Nephron progenitor cell (in vitro differentiated cells): ENCODE measurements at regions not wholly inside any gene's neighbourhood (a gene's known extent, or its start where the extent isn't known, plus 50 kb on each side); places are given as distances from the start of the nearest gene placed in this dataset.

Experiments used
- DNase-seq: peaks from one replicate; pipeline ENCODE4 v3.0.0; 2021
- H3K27ac Mint-ChIP-seq: 2 replicates; pipeline ENCODE4 v1.8.0; 2021; ENCODE audit warnings: mild to moderate bottlenecking, moderate library complexity, mixed read lengths
- H3K27me3 Mint-ChIP-seq: 2 replicates; pipeline ENCODE4 v1.8.0; 2021; ENCODE audit warnings: mild to moderate bottlenecking, low read depth, mixed read lengths; ENCODE audit not compliant: poor library complexity
- H3K36me3 Mint-ChIP-seq: 2 replicates; pipeline ENCODE4 v1.8.0; 2021; ENCODE audit warnings: low read depth, mixed read lengths
- H3K4me1 Mint-ChIP-seq: 2 replicates; pipeline ENCODE4 v1.8.0; 2021; ENCODE audit warnings: mixed read lengths
- H3K4me3 Mint-ChIP-seq: 2 replicates; pipeline ENCODE4 v1.8.0; 2021; ENCODE audit warnings: mild to moderate bottlenecking, moderate library complexity, mixed read lengths
- H3K9me3 Mint-ChIP-seq: 2 replicates; pipeline ENCODE4 v1.8.0; 2021; ENCODE audit warnings: mild to moderate bottlenecking, moderate library complexity, mixed read lengths
- TF ChIP-seq, protein P1 (sequence below): fragments of 200-600 bp; sonication (generic); IDR thresholded peaks from 2 replicates; pipeline ENCODE4 v1.5.0; 2021; ENCODE audit warnings: antibody characterized with exemption

DNA sequence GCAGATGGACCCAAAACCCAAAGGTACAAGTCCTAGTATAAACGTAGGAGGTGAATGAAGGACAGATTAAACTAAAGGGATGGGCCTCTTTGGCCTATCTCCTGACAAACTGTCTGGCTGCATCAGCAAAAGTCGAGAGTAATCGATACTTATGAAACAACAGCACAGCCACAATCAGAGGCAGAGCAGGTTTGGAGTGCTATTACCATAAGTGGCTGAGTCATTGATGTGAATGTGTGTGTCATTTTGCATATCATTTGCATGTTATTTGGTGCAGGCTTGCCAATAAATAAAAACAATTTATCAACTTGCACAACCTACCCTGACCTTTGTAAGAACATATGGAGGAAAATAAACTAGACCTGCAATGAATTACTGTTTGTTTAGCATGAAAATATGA lies 283.1 kb downstream of the NUF2 start:
- H3K36me3 Mint-ChIP-seq: no peaks in the 10 kb centered on the region
- no peak overlapping the region for H3K27ac Mint-ChIP-seq

DNA sequence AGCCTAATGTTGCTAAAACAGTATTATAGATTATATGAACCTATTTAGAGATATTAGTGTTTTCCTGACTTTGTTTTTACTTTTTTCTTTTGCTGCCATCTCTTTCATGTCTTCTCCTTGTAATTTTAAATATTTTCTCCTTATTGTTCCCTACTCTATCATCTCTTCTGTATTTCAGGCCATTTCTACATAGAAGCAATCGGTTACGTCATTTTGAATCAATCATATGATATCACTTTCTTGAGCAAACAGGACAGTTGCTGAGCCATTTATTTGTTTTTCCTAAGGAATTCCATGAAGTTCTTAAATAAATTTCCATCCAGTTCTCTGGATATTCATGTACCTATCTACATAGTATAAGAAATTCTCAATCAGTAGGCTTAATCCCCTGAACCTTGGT lies 287.2 kb downstream of the NUF2 start:
- H3K4me1 Mint-ChIP-seq: no peaks in the 10 kb centered on the region
- no peak overlapping the region for H3K27ac Mint-ChIP-seq
- TF ChIP-seq, protein P1, sequence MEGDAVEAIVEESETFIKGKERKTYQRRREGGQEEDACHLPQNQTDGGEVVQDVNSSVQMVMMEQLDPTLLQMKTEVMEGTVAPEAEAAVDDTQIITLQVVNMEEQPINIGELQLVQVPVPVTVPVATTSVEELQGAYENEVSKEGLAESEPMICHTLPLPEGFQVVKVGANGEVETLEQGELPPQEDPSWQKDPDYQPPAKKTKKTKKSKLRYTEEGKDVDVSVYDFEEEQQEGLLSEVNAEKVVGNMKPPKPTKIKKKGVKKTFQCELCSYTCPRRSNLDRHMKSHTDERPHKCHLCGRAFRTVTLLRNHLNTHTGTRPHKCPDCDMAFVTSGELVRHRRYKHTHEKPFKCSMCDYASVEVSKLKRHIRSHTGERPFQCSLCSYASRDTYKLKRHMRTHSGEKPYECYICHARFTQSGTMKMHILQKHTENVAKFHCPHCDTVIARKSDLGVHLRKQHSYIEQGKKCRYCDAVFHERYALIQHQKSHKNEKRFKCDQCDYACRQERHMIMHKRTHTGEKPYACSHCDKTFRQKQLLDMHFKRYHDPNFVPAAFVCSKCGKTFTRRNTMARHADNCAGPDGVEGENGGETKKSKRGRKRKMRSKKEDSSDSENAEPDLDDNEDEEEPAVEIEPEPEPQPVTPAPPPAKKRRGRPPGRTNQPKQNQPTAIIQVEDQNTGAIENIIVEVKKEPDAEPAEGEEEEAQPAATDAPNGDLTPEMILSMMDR: no peak
- H3K27me3 Mint-ChIP-seq: no peaks in the 10 kb centered on the region
- no peaks in the 10 kb centered on the region for H3K36me3 Mint-ChIP-seq
- no peaks in the 10 kb centered on the region for H3K9me3 Mint-ChIP-seq
- DNase-seq: no peak
- no peak overlapping the region for H3K4me3 Mint-ChIP-seq

More for the DNA sequence above, 283.1 kb downstream of the NUF2 start:
- Mint-ChIP-seq H3K27me3 (no peaks in the 10 kb centered on the region), H3K4me1 (peaks cover 7% of the 10 kb centered on the region), H3K4me3 (no peak overlapping the region), H3K9me3 (no peaks in the 10 kb centered on the region)
- TF ChIP-seq, protein P1: no peak
- DNase-seq: no peak

DNA sequence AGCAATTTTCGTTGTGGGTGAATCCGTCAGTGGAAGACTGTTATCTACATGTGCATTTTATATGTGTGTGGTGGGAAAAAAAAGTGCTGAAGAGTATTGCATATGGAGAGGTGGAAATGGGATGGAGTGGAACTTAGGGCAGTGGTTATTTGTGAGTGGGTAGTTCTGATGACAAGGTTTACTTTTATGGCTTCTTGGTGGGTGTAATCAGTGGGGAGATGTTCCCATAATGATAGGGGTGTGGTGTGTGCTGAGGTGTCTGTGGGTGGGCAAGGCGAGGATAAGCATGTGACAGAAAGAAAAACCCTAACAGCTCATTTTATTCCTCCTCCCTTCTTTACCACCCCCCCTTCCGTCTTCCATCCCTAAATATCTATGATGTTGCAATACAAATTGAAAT lies 288.1 kb downstream of the NUF2 start:
- Mint-ChIP-seq H3K4me3 (no peak overlapping the region), H3K27ac (no peak overlapping the region), H3K9me3 (no peaks in the 10 kb centered on the region), H3K4me1 (no peaks in the 10 kb centered on the region), H3K36me3 (no peaks in the 10 kb centered on the region), H3K27me3 (no peaks in the 10 kb centered on the region)
- DNase-seq: no peak
- TF ChIP-seq, protein P1: no peak

DNA sequence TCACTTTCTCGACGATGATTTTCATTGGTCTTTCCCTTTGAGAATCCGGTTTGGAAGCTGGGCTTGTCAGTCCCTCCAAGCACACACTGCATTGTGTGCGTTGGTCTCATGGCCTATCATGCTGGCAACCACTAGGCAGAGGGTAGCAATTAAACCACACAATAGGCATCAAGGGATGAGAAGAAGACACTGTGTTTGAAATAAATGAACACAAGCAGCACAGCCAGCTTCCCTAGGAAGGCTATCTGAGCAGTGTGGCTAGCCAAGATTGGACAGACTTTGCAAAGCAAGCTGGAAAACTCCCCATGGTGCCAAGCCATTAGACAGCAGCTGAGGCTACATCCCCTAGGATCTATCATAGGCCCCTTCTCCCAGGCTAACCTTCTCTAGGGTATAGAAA lies 288.7 kb downstream of the NUF2 start:
- H3K4me1 Mint-ChIP-seq: no peaks in the 10 kb centered on the region
- no peak overlapping the region for H3K27ac Mint-ChIP-seq
- no peak overlapping the region for H3K4me3 Mint-ChIP-seq
- TF ChIP-seq, protein P1: no peak
- no peaks in the 10 kb centered on the region for H3K36me3 Mint-ChIP-seq
- no peaks in the 10 kb centered on the region for H3K27me3 Mint-ChIP-seq
- DNase-seq: no peak
- no peaks in the 10 kb centered on the region for H3K9me3 Mint-ChIP-seq

DNA sequence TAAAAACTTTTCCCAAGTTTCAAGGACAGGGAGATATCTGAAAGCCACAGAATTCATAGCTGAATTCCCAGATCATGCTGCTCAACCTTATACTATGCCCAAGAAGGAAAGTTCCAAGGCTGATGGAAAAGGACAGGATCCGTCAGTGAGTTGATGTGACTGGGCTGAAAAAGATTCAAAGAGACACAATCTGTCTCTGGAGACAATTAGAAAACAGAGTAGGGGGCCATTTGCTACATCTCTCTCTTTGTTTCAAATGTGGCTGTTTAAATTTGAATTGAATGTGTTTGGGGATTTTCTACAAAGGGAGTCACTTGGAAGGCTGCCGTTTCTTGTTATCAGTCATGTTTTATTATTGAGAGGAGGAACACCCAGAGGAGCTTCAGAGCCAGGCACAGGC lies 292.6 kb downstream of the NUF2 start:
- no peaks in the 10 kb centered on the region for H3K9me3 Mint-ChIP-seq
- no peak for DNase-seq
- no peak overlapping the region for H3K27ac Mint-ChIP-seq
- H3K36me3 Mint-ChIP-seq: no peaks in the 10 kb centered on the region
- H3K4me3 Mint-ChIP-seq: no peak overlapping the region
- no peaks in the 10 kb centered on the region for H3K27me3 Mint-ChIP-seq
- TF ChIP-seq, protein P1: no peak
- no peaks in the 10 kb centered on the region for H3K4me1 Mint-ChIP-seq

DNA sequence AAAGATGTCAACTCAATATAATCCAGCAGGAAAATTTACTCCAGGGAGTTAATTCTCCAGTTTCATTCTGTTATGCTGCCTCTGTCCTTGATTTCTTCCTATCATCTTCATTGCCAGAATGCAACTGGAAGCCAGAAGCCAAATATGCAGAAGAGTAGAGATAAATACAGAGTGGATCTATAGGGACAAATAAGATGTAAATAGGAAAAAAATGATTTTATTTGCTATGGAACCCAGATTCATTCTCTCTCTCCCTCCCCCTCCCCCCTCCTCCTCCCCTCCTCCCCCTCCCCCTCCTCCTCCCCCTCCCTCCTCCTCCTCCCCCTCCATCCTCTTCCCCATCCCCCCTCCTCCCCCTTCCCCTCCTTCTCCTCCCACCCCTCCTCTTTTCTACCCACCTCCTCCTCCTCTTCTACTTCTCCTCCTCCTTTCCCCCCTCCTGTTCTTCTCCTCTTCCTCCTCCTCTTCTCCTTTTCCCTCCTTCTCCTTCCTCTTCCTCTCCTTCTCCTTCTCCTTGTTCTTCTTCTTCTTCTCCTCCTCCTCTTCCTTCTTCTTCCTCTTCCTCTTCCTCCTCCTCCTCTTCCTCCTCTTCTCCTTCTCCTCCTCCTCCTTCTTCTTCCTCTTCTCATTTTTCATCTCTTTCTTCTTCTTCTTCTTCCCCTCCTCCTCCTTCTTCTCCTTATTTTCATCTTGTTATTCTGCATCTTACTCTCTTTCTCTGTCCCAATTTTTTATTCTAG lies 306.4 kb downstream of the NUF2 start:
- Mint-ChIP-seq H3K27ac (no peak overlapping the region), H3K4me3 (no peak overlapping the region), H3K9me3 (peaks cover 47% of the 10 kb centered on the region), H3K4me1 (peaks cover 18% of the 10 kb centered on the region), H3K36me3 (peaks cover 11% of the 10 kb centered on the region), H3K27me3 (no peaks in the 10 kb centered on the region)
- TF ChIP-seq, protein P1: no peak
- DNase-seq: no peak
